Cardiac fibroblast (primary cell): ENCODE measurements at regions not wholly inside any gene's neighbourhood (a gene's known extent, or its start where the extent isn't known, plus 50 kb on each side); places are given as distances from the start of the nearest gene placed in this dataset.

Experiments used
- DNase-seq, 2 donors: peaks; one replicate each; pipeline versions ENCODE4 v3.0.0 to v3.0.0-alpha.2; 2010; ENCODE audit warnings: low read depth in 2 of 2
- H3K4me3 ChIP-seq, 2 donors: replicated peaks in 1 of 2; 1 replicate in 1 of 2; 2 replicates in 1 of 2; pipeline ENCODE4 v1.5.1; 2011; ENCODE audit warnings: low read depth in 2 of 2, low read length in 2 of 2, mild to moderate bottlenecking in 2 of 2, moderate library complexity in 1 of 2
- TF ChIP-seq, protein P1 (sequence below): IDR thresholded peaks from one replicate; pipeline ENCODE4 v1.5.1; 2011; ENCODE audit warnings: low read depth, mild to moderate bottlenecking, low read length, inconsistent platforms

DNA sequence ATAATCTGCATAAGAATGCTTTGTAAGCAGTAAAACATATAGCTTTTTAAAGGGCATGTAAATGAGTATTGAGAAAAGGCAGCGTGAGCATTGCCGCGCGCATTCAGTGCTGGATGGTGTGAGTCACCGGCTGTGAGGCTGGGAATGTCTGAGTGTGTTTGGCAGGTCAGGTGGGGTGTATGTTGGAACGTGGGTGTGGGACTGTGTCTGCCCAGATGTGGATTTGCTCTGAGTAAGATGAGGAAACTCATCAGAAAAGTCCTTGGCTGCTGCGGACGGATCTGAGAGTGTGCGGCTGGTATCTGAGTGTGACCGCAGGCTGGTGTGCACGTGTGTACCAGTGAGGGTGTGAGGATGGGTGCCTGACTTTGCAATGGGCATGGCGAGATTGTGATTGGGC lies 66.2 kb upstream of the NECTIN1 start:
- TF ChIP-seq, protein P1, sequence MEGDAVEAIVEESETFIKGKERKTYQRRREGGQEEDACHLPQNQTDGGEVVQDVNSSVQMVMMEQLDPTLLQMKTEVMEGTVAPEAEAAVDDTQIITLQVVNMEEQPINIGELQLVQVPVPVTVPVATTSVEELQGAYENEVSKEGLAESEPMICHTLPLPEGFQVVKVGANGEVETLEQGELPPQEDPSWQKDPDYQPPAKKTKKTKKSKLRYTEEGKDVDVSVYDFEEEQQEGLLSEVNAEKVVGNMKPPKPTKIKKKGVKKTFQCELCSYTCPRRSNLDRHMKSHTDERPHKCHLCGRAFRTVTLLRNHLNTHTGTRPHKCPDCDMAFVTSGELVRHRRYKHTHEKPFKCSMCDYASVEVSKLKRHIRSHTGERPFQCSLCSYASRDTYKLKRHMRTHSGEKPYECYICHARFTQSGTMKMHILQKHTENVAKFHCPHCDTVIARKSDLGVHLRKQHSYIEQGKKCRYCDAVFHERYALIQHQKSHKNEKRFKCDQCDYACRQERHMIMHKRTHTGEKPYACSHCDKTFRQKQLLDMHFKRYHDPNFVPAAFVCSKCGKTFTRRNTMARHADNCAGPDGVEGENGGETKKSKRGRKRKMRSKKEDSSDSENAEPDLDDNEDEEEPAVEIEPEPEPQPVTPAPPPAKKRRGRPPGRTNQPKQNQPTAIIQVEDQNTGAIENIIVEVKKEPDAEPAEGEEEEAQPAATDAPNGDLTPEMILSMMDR, result no peak
- peak; percentile 9 to 52 for DNase-seq
- H3K4me3 ChIP-seq, result no peak overlapping the region

DNA sequence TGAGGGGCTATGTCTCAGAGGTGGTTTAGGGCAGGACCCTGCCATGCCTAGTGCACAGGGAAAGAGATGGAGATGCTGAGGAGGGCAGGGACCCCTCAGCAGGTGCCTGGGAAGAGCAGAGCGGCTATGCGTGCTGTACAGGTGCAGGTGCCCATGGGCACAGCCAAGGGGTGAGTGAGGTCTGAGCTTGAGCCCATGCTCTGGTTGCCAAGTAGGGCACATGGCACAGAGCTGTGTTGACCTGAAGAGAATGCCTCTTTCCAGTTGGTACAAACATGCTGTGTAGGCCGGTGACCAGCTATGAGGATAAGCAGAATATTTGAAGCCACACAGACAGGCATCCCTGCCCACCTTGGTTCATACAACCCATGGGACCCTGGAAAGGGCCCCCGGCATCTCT lies 65.8 kb upstream of the NECTIN1 start:
- H3K4me3 ChIP-seq, result no peak overlapping the region
- TF ChIP-seq, protein P1, result no peak
- DNase-seq, result no peak

DNA sequence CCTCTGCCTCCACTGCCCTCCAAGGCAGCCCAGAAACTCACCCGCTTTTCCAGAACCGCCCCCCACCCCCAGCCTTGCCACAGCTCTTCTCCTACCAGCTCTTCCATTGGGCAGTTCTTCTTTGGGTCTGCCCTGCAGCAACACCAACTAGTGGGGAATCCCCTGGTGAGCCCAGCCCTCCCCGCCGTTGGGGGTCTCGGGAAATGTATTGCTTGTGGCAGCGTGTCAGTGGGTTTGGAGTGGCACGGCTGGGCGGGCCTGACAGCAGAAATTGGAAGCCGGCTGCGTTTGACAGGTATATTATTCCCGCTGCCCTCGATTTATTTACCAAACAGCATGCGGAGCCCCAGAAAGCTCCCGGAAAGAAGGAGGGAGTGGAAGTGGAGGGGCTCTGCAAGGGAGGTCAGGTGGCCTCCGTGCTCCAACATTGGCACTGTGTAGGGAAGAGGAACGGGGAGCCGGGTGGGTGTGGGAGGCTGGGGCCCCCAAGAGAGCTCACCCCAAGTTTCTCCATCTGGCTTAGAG lies 65.2 kb upstream of the NECTIN1 start:
- TF ChIP-seq, protein P1, result no peak
- no peak overlapping the region for H3K4me3 ChIP-seq
- no peak for DNase-seq

DNA sequence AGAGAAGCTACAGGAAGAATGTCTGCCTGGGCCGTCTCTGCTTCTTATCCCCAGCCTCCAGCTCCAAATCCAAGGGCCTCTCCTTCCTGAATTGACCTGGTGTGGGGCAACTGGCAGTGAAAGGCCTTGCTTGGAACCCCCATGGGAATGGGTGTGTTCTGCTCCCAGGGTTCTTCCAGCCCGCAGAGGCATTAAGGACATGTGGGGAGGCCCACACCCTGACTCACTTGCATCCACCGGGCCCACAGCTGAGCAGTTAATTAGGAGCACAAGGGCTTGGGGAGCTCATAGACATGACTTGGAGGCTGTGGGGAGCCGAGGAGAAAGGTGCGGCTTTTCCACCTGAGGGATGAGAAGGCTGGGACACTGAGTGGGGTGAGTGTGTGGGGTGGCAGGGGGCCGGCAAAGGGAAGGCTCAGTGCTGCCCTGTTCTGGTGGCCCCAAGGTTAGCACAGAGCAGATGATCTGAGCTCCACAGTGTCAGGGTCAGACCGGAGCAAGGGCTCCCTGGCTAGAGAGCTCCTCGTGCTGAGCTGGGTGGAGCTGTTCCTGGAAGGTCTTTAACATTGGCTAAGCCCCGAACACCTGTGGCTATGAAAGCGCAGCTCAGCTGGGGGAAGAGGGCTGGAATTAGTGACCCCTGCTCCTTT lies 64.5 kb upstream of the NECTIN1 start:
- H3K4me3 ChIP-seq, result no peak overlapping the region
- TF ChIP-seq, protein P1, result no peak
- DNase-seq, result peak; percentile 7 to 9

DNA sequence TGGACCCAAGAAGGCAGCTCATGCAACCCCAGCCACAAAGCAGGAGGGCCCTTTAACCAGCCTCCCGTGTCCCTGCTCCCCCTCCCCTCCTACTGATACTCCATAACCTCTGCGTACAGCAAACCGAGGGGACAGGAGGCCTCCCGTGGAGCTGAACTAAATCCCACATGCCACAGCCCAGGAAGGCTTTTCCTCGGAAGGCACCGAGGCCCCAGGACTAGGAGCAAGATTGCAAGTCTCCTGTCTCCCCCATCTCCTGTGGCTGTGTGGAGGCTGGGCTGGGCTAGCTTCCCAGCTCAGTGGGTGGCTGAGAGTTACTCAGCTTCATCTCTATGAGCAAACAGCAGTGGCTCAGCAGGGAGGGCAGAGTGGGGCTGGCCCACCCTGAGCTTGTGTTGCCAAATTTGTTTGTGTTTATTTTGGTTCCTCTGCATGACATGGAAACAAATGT lies 62.7 kb upstream of the NECTIN1 start:
- H3K4me3 ChIP-seq, result no peak overlapping the region
- TF ChIP-seq, protein P1, result no peak
- peak in 1 of 2 donors; percentile 48 for DNase-seq

DNA sequence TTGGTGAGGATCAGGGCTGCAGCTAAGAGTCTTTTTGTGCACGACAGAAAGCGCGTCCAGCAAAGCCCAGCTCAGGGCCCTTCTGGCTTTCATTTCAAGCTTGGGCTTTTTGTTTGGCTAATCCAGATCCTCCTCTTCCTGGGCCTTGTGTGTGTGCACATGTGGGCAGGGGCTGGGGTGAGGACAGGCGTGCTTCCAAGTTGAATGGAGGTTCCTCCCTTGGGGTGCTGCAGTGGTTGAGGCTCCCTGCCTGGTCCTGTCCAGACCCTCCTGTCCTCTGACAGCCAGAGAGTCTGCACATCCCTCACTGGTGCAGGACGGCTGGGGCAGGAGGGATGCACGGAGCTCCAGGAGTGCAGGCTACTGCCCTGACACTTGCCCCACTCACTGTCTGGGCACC lies 62.0 kb upstream of the NECTIN1 start:
- TF ChIP-seq, protein P1, result no peak
- no peak for DNase-seq
- no peak overlapping the region for H3K4me3 ChIP-seq

DNA sequence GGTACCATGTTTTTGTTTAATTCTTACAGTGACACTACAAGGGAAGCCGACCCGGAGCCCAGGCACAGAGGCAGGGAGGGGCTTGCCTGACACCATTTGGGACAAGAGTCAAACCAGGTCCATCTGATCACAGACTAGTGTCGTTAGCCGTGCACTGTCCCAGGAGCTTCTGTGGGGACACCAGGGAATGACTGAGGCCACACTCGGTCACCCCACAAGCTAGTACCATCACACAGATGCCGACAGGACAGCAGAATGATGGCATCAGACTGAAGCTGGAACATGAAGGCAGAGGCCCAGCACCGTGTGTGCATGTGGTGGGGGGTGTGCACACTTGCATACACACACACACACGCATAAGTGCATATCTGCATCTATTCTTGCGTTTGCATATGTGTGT lies 61.5 kb upstream of the NECTIN1 start:
- DNase-seq, result no peak
- H3K4me3 ChIP-seq, result no peak overlapping the region
- TF ChIP-seq, protein P1, result no peak
